ENCODE measurements at regions not wholly inside any gene's neighbourhood (a gene's known extent, or its start where the extent isn't known, plus 50 kb on each side); places are given as distances from the start of the nearest gene placed in this dataset.

GRCh38 chr13:44627441-44627840 is 51.3 kb upstream of the TSC22D1 start:
- no peak for TF ChIP-seq CTCF (optimal IDR thresholded peaks at IDR 0.05 in 1 of 3, IDR thresholded peaks at IDR 0.05 in 1 of 3, conservative IDR thresholded peaks at IDR 0.05 in 1 of 3; ENCODE audit: extremely low read depth in 1 of 3, insufficient read depth in 2 of 3, low read length in 3 of 3)
- no peak for TF ChIP-seq EZH2 (IDR thresholded peaks at IDR 0.05; ENCODE audit: low read length)

Data from keratinocyte (primary cell).